HepG2 (cell line): ENCODE measurements at regions not wholly inside any gene's neighbourhood (a gene's known extent, or its start where the extent isn't known, plus 50 kb on each side); places are given as distances from the start of the nearest gene placed in this dataset.

Source experiments
- ATAC-seq: fragments of 200-7000 bp; cut with Tn5 transposase; 3 replicates; pipeline ENCODE4 v1.9.1; 2020; ENCODE audit warnings: mild to moderate bottlenecking, moderate library complexity
- BruUV-seq: library from RNA; stranded (reverse); fragments of 400-500 nt; replicated peaks from 2 replicates; lab custom pipeline; 2021; lab: Mats Ljungman, UMichigan
- CTCF ChIA-PET: fragments of 300-600 bp; formaldehyde crosslinking; extraction: SDS; loops from one replicate; lab custom pipeline; 2021; ENCODE audit warnings: low total read pairs, inconsistent platforms, low intra/inter-chr PET ratio; lab: Yijun Ruan, JAX
- POLR2A ChIA-PET: fragments of 350-600 bp; sonication (Branson Sonifier 250); formaldehyde crosslinking; loops from one replicate; lab custom pipeline; 2020; ENCODE audit warnings: antibody characterized with exemption, inconsistent platforms; lab: Yijun Ruan, JAX
- DNase-seq: peaks from one replicate; pipeline ENCODE4 v3.0.0-alpha.2; 2015; ENCODE audit warnings: low spot score
- FAIRE-seq: peaks from 3 replicates; lab custom pipeline; 2011; peaks lifted over from hg19 to GRCh38; lab: Jason Lieb, UNC
- H2AFZ ChIP-seq: one replicate; pipeline ENCODE4 v1.6.1; 2011; ENCODE audit warnings: low read length, inconsistent platforms
- H3K27ac ChIP-seq: fragments of 300-600 bp; 3 replicates; pipeline ENCODE4 v1.8.0; 2011; ENCODE audit warnings: mixed run types, mild to moderate bottlenecking, mixed read lengths, low read length, inconsistent platforms; ENCODE audit not compliant: insufficient read depth; ENCODE audit errors: extremely low read length
- H3K27me3 ChIP-seq, 2 experiments: fragments of 200-600 bp in 1 of 2; 2 replicates in 1 of 2; 3 replicates in 1 of 2; pipeline versions ENCODE4 v1.6.0 to v1.8.0; 2011; ENCODE audit warnings: low read length in 2 of 2, mild to moderate bottlenecking in 2 of 2, moderate library complexity in 2 of 2, inconsistent platforms in 1 of 2; ENCODE audit not compliant: insufficient read depth in 2 of 2, control insufficient read depth in 1 of 2
- H3K36me3 ChIP-seq, 2 experiments: fragments of 200-600 bp in 1 of 2; replicated peaks in 1 of 2; 2 replicates in 1 of 2; 3 replicates in 1 of 2; pipeline versions ENCODE4 v1.5.1 to v1.8.0; 2011; ENCODE audit warnings: low read length in 2 of 2, inconsistent platforms in 1 of 2; ENCODE audit not compliant: insufficient read depth in 2 of 2, control insufficient read depth in 1 of 2
- H3K4me1 ChIP-seq: 2 replicates; pipeline ENCODE4 v1.5.1; 2012; ENCODE audit warnings: low read length, inconsistent platforms; ENCODE audit not compliant: insufficient read depth
- H3K4me2 ChIP-seq: 2 replicates; pipeline ENCODE4 v1.6.0; 2011; ENCODE audit warnings: low read depth, low read length, inconsistent platforms
- H3K4me3 ChIP-seq, 3 experiments: fragments of 200-600 bp in 1 of 3; sonication (generic), shearing (Covaris generic) in 1 of 3; replicated peaks in 1 of 3; 2 replicates each; pipeline ENCODE4 v1.5.1; 2011 to 2016; ENCODE audit warnings: low read length in 3 of 3, inconsistent platforms in 2 of 3, low read depth in 2 of 3, mild to moderate bottlenecking in 2 of 3, control low read depth in 1 of 3, mixed read lengths in 1 of 3; ENCODE audit not compliant: insufficient read depth in 1 of 3
- H3K79me2 ChIP-seq: one replicate; pipeline ENCODE4 v1.6.1; 2011; ENCODE audit warnings: low read length, inconsistent platforms; ENCODE audit not compliant: insufficient read depth
- H3K9ac ChIP-seq: 2 replicates; pipeline ENCODE4 v1.6.0; 2011; ENCODE audit warnings: mild to moderate bottlenecking, low read depth, low read length, inconsistent platforms; ENCODE audit not compliant: insufficient read depth
- H3K9me3 ChIP-seq: 2 replicates; pipeline ENCODE4 v1.5.1; 2012; ENCODE audit warnings: mild to moderate bottlenecking, low read length
- H4K20me1 ChIP-seq: 2 replicates; pipeline ENCODE4 v1.6.0; 2011; ENCODE audit warnings: inconsistent platforms, mild to moderate bottlenecking, low read length, moderate library complexity; ENCODE audit not compliant: insufficient read depth
- CEBPB ChIP-seq: IDR thresholded peaks from 2 replicates; pipeline ENCODE4 v1.6.1; 2011; ENCODE audit warnings: low read depth, low read length, improper control_type of control experiment, borderline replicate concordance
- HOXA9 ChIP-seq: sonication (generic); formaldehyde crosslinking; IDR thresholded peaks from 2 replicates; pipeline ENCODE4 v1.8.1; 2022; ENCODE audit warnings: missing genetic modification reagents, mild to moderate bottlenecking, moderate library complexity, borderline replicate concordance
- WGBS: methylation state at CpG from one replicate; pipeline ENCODE4 v1.1.6; 2017; ENCODE audit warnings: low lambda C conversion rate; 5-methylcytosine and 5-hydroxymethylcytosine counted together
- in situ Hi-C: cut with HindIII; loops from 2 replicates; pipeline ENCODE4 v1.10.0; 2017; ENCODE audit warnings: low pct_unique_long_range_greater_than_20kb; ENCODE audit not compliant: extremely low pct_ligation_motif_present
- intact Hi-C: fragments of 100-400 bp; cut with micrococcal nuclease; formaldehyde crosslinking; loops from one replicate; pipeline ENCODE4 v1.10.0; 2022; ENCODE audit not compliant: unreplicated experiment

GRCh38 chr7:64613653-64614052, 50.8 kb upstream of the ZNF680 start:
- no peak overlapping the region for H3K27ac ChIP-seq
- H3K9ac ChIP-seq, result no peak overlapping the region
- no TSS peak for BruUV-seq
- ChIA-PET POLR2A (no interaction called here), CTCF (no interaction called here)
- in situ Hi-C loops (loop anchor here (25.0 kb wide), 1 partner anchor 426 kb away; no protein-coding TSS in a partner anchor), intact Hi-C loops (no loop called here)
- no peaks in the 10 kb centered on the region for H3K36me3 ChIP-seq
- H3K4me1 ChIP-seq, result no peaks in the 10 kb centered on the region
- H3K4me3 ChIP-seq, result no peak overlapping the region
- 0 out of 2 replicates have a peak, but pooled peaks have one; percentile 14 for TF ChIP-seq CEBPB
- no peak for TF ChIP-seq HOXA9
- no peaks in the 10 kb centered on the region for H3K79me2 ChIP-seq
- no peak overlapping the region for H3K4me2 ChIP-seq
- no peaks in the 10 kb centered on the region; the same call in 1 of the 2 replicates for H3K9me3 ChIP-seq
- FAIRE-seq, result no peak
- no peaks in the 10 kb centered on the region for H4K20me1 ChIP-seq
- no peak overlapping the region for H2AFZ ChIP-seq
- no peaks in the 10 kb centered on the region for H3K27me3 ChIP-seq
- DNase-seq, result no peak
- no peak for ATAC-seq
- 17% methylated on average over 1 of the region's 1 CpG for WGBS
